ENCODE measurements at regions not wholly inside any gene's neighbourhood (a gene's known extent, or its start where the extent isn't known, plus 50 kb on each side); places are given as distances from the start of the nearest gene placed in this dataset.

DNA sequence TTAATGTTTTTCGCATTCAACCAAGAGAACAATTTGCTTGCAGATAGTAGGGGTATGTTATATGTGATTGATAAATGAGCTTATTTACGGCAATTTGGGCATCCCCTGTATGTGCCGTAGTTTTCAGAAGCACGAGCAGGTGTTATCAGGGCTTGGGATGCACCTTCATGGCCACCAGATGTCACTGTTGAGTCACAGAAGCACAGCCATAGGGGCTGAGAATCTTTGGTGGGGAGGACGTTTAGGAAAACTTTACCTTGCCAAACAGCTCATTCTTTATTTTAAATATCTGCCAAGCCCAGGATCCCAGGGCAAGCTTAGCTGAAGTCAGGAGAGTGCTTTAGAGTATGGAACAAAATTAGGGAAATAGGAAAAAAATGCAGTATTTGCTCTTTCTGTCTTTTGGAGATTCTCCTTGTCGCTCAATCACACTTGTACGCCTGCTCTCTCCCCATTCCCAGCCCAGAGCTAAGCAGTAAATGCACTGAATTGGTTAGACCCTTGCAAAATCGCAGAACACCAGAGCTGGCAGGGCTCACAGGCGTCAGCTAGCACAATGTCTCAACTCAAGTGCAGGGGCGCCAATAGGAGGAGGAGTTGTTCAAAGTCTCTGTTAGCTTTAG, 93.6 kb upstream of the MPHOSPH6 start (continued):
- TF ChIP-seq CREM (IDR thresholded peaks at IDR 0.05; ENCODE audit: low read depth) (peak; percentile 9; the same call in 1 of the 2 replicates), RFX1 (IDR thresholded peaks at IDR 0.05) (no peak), ZNF584 (CRISPR knock-in tag; IDR thresholded peaks at IDR 0.05; ENCODE audit: low read depth) (no peak), RCOR1 (IDR thresholded peaks at IDR 0.05; ENCODE audit: borderline replicate concordance in 1 of 2, low read depth in 2 of 2, low read length in 2 of 2) (0 out of 4 replicates have a peak, but pooled peaks of 1 of the 2 experiments have one; percentile 14), RB1 (IDR thresholded peaks at IDR 0.05; ENCODE audit: low read depth) (0 out of 2 replicates have a peak, but pooled peaks have one; percentile 20), STAG1 (CRISPR knock-in tag; IDR thresholded peaks at IDR 0.05; ENCODE audit: borderline replicate concordance) (peak; percentile 56; the same call in 1 of the 2 replicates), SMC3 (conservative IDR thresholded peaks at IDR 0.05; ENCODE audit: insufficient read depth, low read depth, low read length) (peak; percentile 88), ZNF764 (CRISPR knock-in tag; IDR thresholded peaks at IDR 0.05; ENCODE audit: low read depth) (no peak), ZKSCAN8 (CRISPR knock-in tag; IDR thresholded peaks at IDR 0.05) (no peak)
- TF ChIP-seq, protein P1, sequence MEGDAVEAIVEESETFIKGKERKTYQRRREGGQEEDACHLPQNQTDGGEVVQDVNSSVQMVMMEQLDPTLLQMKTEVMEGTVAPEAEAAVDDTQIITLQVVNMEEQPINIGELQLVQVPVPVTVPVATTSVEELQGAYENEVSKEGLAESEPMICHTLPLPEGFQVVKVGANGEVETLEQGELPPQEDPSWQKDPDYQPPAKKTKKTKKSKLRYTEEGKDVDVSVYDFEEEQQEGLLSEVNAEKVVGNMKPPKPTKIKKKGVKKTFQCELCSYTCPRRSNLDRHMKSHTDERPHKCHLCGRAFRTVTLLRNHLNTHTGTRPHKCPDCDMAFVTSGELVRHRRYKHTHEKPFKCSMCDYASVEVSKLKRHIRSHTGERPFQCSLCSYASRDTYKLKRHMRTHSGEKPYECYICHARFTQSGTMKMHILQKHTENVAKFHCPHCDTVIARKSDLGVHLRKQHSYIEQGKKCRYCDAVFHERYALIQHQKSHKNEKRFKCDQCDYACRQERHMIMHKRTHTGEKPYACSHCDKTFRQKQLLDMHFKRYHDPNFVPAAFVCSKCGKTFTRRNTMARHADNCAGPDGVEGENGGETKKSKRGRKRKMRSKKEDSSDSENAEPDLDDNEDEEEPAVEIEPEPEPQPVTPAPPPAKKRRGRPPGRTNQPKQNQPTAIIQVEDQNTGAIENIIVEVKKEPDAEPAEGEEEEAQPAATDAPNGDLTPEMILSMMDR (IDR thresholded peaks at IDR 0.05 in 2 of 3, conservative IDR thresholded peaks at IDR 0.05 in 1 of 3; ENCODE audit: insufficient read depth in 2 of 3, low read depth in 1 of 3, low read length in 3 of 3), result peak; percentile 87 to 95 (median 92)
- TF ChIP-seq, protein P2, sequence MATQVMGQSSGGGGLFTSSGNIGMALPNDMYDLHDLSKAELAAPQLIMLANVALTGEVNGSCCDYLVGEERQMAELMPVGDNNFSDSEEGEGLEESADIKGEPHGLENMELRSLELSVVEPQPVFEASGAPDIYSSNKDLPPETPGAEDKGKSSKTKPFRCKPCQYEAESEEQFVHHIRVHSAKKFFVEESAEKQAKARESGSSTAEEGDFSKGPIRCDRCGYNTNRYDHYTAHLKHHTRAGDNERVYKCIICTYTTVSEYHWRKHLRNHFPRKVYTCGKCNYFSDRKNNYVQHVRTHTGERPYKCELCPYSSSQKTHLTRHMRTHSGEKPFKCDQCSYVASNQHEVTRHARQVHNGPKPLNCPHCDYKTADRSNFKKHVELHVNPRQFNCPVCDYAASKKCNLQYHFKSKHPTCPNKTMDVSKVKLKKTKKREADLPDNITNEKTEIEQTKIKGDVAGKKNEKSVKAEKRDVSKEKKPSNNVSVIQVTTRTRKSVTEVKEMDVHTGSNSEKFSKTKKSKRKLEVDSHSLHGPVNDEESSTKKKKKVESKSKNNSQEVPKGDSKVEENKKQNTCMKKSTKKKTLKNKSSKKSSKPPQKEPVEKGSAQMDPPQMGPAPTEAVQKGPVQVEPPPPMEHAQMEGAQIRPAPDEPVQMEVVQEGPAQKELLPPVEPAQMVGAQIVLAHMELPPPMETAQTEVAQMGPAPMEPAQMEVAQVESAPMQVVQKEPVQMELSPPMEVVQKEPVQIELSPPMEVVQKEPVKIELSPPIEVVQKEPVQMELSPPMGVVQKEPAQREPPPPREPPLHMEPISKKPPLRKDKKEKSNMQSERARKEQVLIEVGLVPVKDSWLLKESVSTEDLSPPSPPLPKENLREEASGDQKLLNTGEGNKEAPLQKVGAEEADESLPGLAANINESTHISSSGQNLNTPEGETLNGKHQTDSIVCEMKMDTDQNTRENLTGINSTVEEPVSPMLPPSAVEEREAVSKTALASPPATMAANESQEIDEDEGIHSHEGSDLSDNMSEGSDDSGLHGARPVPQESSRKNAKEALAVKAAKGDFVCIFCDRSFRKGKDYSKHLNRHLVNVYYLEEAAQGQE (IDR thresholded peaks at IDR 0.05; ENCODE audit: borderline replicate concordance), result peak; percentile 80
- TF ChIP-seq, protein P2 (CRISPR knock-in tag; IDR thresholded peaks at IDR 0.05; ENCODE audit: low read depth), result no peak
- TF ChIP-seq, protein P3, sequence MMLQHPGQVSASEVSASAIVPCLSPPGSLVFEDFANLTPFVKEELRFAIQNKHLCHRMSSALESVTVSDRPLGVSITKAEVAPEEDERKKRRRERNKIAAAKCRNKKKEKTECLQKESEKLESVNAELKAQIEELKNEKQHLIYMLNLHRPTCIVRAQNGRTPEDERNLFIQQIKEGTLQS (IDR thresholded peaks at IDR 0.05), result no peak
- TF ChIP-seq, protein P3 (CRISPR knock-in tag; conservative IDR thresholded peaks at IDR 0.05), result no peak

Measured in K562 (cell line).